A673 (cell line): ENCODE measurements at regions not wholly inside any gene's neighbourhood (a gene's known extent, or its start where the extent isn't known, plus 50 kb on each side); places are given as distances from the start of the nearest gene placed in this dataset.

Experiments used
- BruUV-seq: library from RNA; stranded (reverse); fragments of 400-500 nt; replicated peaks from 2 replicates; lab custom pipeline; 2021; lab: Mats Ljungman, UMichigan
- CTCF ChIA-PET: fragments of 300-600 bp; sonication (Branson Sonifier 250); formaldehyde crosslinking; loops from one replicate; lab custom pipeline; 2022; ENCODE audit warnings: antibody characterized with exemption; lab: Charles Lee
- POLR2A ChIA-PET: fragments of 300-600 bp; sonication (Branson Sonifier 250); formaldehyde crosslinking; loops from one replicate; lab custom pipeline; 2022; ENCODE audit warnings: antibody characterized with exemption; ENCODE audit not compliant: low non-redundant PET; lab: Charles Lee
- DNase-seq: peaks from one replicate; pipeline ENCODE4 v3.0.0-alpha.2; 2015; ENCODE audit warnings: low spot score
- H3K27ac ChIP-seq: fragments of 200-600 bp; sonication (generic); 2 replicates; pipeline ENCODE4 v1.5.1; 2016; ENCODE audit warnings: mixed run types, low read depth, mild to moderate bottlenecking, mixed read lengths, antibody characterized with exemption, low read length; ENCODE audit not compliant: poor library complexity, severe bottlenecking
- H3K27me3 ChIP-seq: fragments of 200-600 bp; sonication (generic); replicated peaks from 2 replicates; pipeline ENCODE4 v1.6.1; 2017; ENCODE audit warnings: mixed run types, low read depth, mild to moderate bottlenecking, mixed read lengths, antibody characterized with exemption, low read length; ENCODE audit not compliant: insufficient read depth, poor library complexity
- H3K36me3 ChIP-seq: fragments of 200-600 bp; sonication (generic); 2 replicates; pipeline ENCODE4 v1.6.1; 2016; ENCODE audit warnings: mixed run types, mild to moderate bottlenecking, mixed read lengths, antibody characterized with exemption, low read length; ENCODE audit not compliant: insufficient read depth, poor library complexity, severe bottlenecking
- H3K4me1 ChIP-seq: fragments of 200-600 bp; sonication (generic); 2 replicates; pipeline ENCODE4 v1.6.1; 2017; ENCODE audit warnings: mixed run types, mild to moderate bottlenecking, mixed read lengths, antibody characterized with exemption, low read length; ENCODE audit not compliant: insufficient read depth, poor library complexity, severe bottlenecking
- H3K4me3 ChIP-seq: fragments of 200-600 bp; sonication (generic); 2 replicates; pipeline ENCODE4 v1.5.1; 2016; ENCODE audit warnings: low read depth, mixed run types, mild to moderate bottlenecking, mixed read lengths, low read length; ENCODE audit not compliant: poor library complexity, severe bottlenecking
- H3K9me3 ChIP-seq: fragments of 200-600 bp; sonication (generic); 2 replicates; pipeline ENCODE4 v1.6.1; 2016; ENCODE audit warnings: mixed run types, low read depth, mild to moderate bottlenecking, mixed read lengths, antibody characterized with exemption, low read length; ENCODE audit not compliant: poor library complexity, severe bottlenecking
- EZH2 ChIP-seq: fragments of 200-600 bp; sonication (generic); IDR thresholded peaks from 2 replicates; pipeline ENCODE4 v1.6.1; 2017; ENCODE audit warnings: borderline replicate concordance, low read depth, mild to moderate bottlenecking, mixed read lengths, antibody characterized with exemption, low read length; ENCODE audit not compliant: poor library complexity, severe bottlenecking
- intact Hi-C: fragments of 100-400 bp; cut with micrococcal nuclease; formaldehyde crosslinking; loops from one replicate; pipeline ENCODE4 v1.10.0; 2022; ENCODE audit not compliant: unreplicated experiment
- TF ChIP-seq, protein P1 (sequence below): fragments of 300-800, 200-600 bp; sonication (generic); conservative IDR thresholded peaks from 2 replicates; pipeline ENCODE4 v1.5.1; 2017; ENCODE audit warnings: low read depth, mild to moderate bottlenecking, antibody characterized with exemption, low read length, moderate library complexity, mixed read lengths

DNA sequence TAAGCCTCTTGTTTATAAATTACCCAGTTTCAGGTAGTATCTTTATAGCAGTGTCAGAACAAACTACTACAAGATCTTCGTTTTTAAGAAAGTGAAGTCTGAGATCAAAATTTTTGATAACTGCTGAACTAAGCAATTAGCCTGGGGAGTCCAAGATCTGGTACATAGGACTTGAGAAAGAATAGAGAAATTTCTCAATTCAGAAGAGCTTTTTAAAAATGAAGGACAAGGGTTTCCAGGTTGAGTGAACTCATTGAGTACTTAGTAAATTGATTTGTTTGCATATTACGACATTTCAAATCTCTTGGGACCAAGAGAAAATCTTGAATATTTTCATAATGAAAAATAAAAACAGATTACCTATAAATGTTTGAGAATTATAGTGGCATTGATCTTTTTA lies 386.6 kb upstream of the THRB start:
- H3K9me3 ChIP-seq: no peaks in the 10 kb centered on the region
- BruUV-seq: no TSS peak
- no peak overlapping the region for H3K27ac ChIP-seq
- POLR2A ChIA-PET: no interaction called here
- no peak overlapping the region for H3K4me3 ChIP-seq
- no peak for TF ChIP-seq EZH2
- TF ChIP-seq, protein P1, sequence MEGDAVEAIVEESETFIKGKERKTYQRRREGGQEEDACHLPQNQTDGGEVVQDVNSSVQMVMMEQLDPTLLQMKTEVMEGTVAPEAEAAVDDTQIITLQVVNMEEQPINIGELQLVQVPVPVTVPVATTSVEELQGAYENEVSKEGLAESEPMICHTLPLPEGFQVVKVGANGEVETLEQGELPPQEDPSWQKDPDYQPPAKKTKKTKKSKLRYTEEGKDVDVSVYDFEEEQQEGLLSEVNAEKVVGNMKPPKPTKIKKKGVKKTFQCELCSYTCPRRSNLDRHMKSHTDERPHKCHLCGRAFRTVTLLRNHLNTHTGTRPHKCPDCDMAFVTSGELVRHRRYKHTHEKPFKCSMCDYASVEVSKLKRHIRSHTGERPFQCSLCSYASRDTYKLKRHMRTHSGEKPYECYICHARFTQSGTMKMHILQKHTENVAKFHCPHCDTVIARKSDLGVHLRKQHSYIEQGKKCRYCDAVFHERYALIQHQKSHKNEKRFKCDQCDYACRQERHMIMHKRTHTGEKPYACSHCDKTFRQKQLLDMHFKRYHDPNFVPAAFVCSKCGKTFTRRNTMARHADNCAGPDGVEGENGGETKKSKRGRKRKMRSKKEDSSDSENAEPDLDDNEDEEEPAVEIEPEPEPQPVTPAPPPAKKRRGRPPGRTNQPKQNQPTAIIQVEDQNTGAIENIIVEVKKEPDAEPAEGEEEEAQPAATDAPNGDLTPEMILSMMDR: no peak
- H3K27me3 ChIP-seq: no peaks in the 10 kb centered on the region
- CTCF ChIA-PET: no interaction called here
- H3K36me3 ChIP-seq: no peaks in the 10 kb centered on the region
- H3K4me1 ChIP-seq: no peaks in the 10 kb centered on the region
- DNase-seq: no peak
- intact Hi-C loops: no loop called here

DNA sequence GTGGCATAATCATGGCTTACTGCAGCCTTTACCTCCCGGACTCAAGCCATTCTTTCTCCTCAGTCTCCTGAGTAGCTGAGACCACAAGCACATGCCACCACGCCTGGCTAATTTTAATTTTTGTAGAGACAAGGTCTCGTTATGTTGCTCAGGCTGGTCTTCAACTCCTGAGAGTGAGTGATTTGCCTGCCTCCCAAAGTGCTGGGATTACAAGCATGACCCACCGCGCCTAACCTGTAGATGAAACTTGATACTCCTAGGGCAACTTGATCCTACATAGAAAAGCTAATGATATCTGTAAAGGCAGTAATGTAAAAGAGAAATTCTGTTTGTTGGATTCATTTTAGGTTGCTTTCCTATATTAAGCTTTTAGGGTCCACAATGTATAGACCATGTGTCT lies 391.9 kb upstream of the THRB start:
- Histone ChIP-seq H3K4me3 (no peak overlapping the region), H3K9me3 (no peaks in the 10 kb centered on the region), H3K27ac (no peak overlapping the region), H3K27me3 (no peaks in the 10 kb centered on the region), H3K36me3 (no peaks in the 10 kb centered on the region), H3K4me1 (no peaks in the 10 kb centered on the region)
- intact Hi-C loops: no loop called here
- BruUV-seq: no TSS peak
- TF ChIP-seq, protein P1: no peak
- TF ChIP-seq EZH2: no peak
- POLR2A ChIA-PET: no interaction called here
- CTCF ChIA-PET: no interaction called here
- no peak for DNase-seq

DNA sequence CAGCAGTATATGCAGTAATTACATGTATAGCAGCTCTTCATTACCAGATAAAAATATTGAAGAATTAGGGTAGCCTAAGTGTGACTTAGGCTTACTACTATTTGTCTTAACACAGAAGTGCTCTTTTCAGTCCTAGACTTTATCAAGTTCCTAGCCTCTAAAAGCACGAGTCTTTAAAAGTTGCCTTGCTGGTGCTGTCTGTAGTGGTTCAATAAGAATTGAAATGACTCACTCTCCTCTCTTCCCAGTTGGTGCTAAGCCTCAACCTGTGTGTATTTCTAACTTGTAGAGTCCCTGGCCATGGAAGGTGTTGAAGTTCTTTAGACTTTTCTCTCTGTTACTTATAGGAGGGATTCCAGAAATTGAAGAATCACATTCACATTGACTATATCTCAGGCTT lies 395.4 kb upstream of the THRB start:
- no TSS peak for BruUV-seq
- CTCF ChIA-PET: no interaction called here
- H3K9me3 ChIP-seq: no peaks in the 10 kb centered on the region
- H3K27me3 ChIP-seq: no peaks in the 10 kb centered on the region
- H3K4me1 ChIP-seq: no peaks in the 10 kb centered on the region
- H3K36me3 ChIP-seq: no peaks in the 10 kb centered on the region
- no peak for TF ChIP-seq EZH2
- TF ChIP-seq, protein P1: no peak
- intact Hi-C loops: no loop called here
- POLR2A ChIA-PET: no interaction called here
- H3K27ac ChIP-seq: no peak overlapping the region
- DNase-seq: no peak
- no peak overlapping the region for H3K4me3 ChIP-seq
